ENCODE measurements at regions not wholly inside any gene's neighbourhood (a gene's known extent, or its start where the extent isn't known, plus 50 kb on each side); places are given as distances from the start of the nearest gene placed in this dataset.

DNA sequence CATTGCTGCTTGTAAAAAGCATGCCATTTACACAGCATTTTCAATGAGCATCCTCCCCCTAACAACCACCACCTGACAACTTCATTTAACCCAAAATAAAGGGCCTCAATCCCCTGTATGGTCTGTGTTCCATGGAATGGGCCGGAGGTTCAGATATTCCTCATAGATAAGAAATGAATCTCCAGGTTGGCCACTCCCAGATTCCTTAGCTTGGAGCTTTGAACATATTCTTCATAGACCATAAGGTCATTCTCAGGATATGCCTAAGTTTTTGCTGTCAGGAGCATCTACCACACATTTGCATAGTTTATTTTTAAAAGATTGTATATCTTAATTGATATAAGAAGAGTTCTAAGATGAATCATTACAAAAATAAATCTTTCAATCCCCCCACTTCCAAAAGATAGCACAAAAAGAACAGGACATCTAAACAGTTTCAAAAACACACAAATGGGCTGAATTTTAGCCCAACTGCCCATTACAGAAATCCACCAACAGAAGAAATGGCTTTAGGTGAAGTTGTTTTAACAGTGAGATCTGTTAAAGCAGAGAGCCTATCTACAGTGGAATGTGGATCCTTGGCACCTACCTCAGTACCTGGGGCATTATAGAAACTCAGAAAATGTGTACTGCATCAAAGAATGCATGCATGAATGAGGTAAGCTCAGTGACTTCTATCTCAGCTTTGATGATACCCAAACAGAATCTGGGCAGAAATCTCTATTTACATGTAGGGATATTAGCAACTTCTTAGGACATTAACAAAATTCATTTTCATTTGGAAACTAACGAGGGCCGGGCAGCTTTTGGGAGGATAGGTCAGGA lies 179.8 kb downstream of the SEC61B start:
- DNase-seq: no peak

DNA sequence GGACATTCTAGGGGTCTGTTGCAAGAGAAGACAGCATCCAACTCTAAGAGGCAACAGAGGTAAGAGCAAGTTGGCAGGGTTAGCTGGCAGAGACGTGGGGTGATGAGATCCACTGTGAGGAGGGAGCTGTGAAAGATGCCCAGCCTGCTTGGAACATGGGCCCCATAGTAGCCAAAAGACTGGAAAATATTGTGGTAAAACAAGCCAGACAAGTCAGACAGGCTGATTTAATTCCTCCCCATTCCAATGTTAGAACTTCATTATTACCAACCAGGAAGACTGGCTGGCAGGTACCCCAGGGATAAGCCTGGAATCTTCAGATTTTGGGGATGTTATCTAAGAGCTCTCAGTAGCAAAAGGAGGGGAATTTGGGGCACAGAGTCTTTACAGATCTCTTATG lies 181.3 kb downstream of the SEC61B start:
- DNase-seq: no peak

DNA sequence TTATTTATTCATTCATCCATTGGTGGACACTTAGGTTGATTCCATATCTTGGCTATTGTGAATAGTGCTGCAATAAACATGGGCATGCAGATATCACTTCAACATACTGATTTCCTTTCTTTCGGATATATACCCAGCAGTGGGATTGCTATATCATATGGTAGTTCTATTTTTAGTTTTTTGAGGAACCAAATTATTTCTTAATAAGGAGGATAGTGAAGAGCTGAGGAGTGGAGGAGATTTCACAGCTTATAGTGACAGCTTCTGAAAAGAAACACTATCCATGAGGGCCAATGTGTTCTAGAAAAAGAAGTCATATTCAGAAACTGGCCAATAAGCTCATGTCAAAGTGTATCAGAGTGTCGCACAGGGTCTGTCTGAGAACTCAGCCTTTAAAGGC lies 183.3 kb downstream of the SEC61B start:
- no peak for DNase-seq

DNA sequence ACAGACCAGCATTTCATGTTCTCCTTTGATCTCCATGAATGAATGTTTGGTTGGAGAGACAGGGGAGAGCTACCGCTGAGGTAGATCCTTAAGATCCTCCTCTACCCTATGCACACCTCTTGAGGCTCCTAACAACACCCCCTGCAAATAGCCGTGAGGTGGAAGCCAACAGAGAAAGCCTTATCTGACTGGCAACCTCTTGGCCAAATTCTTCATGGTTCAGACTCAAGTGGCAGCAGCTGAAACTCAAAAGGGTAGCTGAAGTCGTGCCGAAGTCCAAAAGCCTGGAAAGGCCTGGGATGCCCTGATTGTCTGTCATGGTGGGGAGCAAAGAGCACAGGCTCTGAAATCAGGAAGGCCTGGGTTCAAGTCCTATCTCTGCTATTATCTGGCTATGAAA lies 184.9 kb downstream of the SEC61B start:
- no peak for DNase-seq

DNA sequence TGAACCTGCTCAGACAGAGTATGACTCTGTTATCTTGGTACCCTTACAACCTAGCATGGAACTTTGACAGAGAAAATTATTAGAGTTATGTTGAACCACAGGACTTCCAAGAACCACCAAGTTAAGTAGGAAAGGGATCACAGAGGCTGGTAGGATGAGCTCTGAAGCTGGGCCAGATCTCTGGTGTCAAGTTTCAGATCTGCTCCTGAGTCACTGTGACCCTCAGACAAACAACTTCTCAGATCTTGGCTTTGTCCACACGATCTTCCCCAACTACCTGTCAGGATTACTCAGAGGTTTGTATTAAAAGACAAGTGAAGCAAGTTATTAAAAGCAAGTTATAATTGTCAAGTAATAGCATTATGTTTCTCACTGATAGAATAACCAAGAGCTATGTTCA lies 189.0 kb downstream of the SEC61B start:
- no peak for DNase-seq

DNA sequence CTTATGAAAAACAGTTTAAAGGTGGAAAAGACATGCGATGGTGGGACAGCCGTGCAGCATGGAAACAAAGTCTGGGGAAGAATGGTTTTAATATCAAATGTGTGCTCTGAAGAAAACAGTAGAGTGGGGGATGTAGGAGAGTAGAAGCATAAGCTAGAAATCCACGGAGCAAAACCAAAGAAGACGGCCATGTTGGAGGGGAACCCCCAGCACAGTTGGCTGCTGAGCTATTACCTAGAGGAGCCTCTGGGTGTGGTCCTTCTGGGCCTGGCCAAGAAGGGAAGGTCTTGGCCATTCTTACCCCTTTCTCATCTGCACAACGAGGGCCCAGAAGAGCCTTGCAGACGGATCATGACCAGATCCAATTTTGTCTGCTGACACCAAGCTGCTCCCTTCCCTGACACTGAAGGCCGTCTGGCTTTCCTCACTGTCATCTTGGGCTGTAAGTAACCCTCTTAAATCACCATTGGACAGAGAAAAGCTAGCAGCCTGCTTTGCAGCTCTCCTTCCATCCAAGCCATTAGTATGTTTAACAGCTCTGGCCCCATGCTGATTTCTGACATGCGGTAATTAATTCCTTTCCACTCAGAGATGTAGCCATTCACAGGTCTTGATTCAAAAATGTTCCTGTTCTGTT lies 189.5 kb downstream of the SEC61B start:
- DNase-seq: no peak

DNA sequence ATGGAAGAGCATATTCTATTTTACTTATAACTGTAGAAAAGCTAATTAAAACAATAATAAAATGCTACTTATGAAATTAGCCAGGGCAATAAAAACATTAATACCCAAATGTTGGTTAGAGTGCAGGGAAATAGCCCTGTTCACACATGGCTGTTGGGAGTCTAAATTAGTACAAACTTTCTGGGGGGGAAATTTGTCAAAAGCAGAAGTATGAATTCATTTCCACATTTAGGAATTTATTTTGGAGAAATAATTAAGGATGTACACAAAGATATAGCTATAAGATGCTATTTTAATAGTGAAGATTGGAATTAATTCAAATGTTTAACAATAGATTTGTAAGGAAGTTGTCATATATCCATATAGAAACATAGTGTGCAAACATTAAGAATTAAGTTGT lies 190.5 kb downstream of the SEC61B start:
- DNase-seq: no peak

DNA sequence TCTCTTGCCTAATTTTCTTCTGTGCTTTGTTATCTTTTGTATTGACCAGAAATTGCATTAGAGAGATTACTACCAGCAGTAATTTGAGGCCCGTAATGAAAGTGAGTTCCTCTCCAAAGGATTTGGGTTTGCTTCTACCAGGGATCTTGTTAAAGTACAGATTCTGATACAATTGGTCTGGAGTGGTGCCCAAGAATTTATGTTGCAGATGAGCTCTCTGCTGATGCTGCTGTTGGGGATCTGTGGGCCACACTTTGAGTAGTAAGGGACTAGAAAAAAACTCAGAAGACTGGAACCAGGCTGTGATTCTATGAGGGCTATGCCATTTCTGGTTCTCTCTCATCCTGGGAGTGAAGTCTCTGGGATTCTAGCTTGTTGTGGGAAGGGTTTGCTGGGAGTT lies 192.2 kb downstream of the SEC61B start:
- no peak for DNase-seq

DNA sequence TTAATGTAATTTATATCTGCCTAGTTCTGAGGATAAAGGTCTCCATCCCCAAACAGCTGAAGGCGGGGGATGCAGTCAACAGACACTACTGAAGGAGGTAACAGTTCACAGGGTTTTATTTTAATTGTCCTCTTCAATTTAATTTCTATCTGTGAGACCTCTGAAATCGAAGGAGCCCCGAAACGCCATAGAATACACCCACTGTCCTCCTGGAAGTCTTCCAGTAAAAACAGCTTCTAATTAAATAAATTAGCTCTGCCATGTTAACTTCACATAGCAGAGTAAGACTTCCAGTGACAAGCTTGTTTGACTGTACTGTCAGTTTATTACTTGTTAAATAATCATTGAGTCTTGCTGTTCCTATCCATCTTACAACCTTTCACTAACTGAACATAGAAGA lies 193.5 kb downstream of the SEC61B start:
- DNase-seq: no peak

DNA sequence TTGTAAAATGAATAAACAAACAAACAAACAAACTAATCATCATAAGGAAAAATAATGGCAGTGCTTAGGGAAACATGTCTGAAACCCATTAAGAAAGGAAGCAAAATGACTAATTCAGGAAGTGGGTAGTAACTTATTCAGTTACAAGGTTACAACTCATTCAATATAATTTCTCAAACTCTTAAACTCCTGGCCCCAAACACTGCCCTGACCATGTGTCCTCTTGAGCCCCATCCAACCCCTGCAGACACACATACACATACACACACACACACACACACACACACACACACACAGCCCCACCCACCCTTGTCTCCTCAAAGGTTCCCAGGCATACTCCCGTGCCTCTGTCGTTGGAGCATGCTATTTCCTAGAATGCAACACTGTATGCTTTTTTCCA lies 193.9 kb downstream of the SEC61B start:
- no peak for DNase-seq

DNA sequence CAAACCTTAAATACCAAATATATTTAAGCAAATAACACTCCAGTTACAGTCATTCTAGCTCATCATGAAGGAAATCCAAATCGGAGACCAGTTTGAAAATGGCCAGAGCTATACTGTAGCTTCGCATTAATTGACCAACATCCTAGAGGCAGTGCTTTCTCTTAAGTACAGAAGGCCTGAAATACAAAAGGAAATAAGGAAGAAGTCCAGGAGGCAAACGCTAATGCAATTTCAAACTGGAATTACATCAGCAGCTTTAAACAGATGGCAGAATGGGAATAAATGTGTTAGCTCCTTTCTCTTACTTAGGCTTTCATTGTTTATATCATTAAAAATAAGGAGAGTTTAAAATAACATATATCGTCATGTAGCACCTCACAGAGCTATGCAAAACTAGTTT lies 197.0 kb downstream of the SEC61B start:
- DNase-seq: no peak

DNA sequence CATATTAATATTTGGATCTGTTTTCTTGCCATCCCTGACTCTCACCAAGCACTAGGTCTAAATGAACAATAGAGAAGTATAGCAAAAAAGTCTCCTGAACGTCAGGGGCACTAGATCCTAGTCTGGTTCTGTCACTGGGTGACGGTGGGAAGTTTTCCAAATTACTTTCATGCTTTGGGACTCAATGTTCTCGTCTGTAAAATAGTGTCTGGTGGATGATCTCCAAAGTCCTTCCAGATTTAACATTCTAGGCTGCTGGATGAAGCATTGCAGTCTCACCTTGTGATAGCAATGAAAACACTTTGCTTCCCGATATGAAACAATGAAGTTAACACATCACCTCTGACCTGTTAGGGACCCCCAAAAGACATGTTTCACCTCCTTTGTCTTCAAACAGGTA lies 199.3 kb downstream of the SEC61B start:
- no peak for DNase-seq

DNA sequence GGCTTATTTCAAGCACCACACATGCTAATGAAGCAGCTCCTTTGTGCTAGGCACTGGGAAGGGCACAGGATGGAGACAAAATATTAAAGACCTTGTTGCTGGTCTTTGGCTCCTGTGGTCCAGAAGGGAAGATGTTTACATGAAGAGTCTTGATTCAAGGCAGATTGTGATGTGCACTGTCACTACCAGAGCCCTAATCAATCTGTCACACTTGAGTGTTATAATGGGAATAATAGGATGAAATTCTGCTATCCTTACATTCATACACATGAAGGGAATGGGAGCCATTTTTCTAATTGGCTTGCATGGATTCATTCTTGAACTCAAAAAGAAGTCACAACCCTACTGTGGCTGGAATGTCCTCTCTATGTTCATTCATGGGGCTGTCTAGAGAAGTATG lies 203.0 kb downstream of the SEC61B start:
- DNase-seq: no peak

DNA sequence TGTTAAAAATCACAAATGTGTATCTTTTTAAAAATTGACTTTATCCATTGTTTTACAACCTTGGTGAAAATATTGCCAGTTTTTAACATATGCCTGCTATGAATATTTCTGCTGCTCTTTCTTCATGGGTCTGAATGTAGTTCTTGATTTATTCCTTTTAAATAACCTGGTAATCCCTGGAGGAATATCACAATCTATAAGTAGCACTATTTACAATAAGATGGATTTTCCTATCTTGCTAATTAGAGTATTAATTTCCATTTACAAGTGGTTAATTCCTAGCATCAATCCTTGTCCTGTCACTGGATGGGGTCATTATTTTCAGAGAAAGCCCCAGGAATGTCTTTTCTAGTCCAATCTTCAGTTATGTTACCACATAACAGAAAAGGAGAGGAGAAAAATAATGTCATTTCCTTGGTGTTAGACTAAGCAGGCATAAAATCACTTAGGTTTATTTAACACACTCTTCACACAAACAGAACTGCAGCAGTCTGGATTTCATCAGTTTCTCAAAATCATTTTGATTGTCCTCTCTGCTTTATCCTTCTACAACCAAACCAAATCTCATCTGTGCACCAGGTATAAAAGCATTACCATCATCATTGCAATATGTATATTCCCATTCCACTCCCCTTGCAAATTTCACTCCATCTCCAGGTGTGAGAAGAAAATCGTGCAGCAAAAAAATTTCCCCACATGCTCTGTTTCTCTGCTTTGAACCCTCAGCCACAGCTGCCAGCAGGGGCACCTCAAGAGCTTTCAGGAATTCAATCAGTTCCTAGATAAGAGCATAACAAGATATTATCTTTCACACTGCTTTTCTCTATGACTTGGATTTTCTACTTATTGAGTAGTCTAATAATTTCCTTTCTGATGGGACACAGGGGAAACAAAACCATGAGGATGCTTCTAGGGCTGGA lies 204.1 kb downstream of the SEC61B start:
- DNase-seq: no peak

DNA sequence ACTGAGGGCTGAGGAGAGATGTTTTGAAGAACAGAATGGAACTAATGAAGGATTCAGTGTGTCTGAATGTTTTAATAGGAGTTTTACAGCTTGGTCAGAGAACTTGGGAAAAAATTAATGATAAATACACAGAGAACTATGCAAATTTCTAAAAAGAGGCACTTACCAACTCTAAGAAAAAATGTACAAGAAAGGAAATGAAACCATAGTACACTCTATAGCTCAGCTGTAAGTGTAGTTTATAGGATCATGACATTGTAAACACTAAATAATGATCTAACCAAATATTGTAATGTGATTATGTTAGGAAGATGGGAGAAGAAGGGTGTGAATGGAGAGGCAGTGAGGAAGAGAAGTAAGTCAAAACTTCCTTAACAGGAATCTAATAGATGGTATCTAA lies 205.2 kb downstream of the SEC61B start:
- DNase-seq: no peak

DNA sequence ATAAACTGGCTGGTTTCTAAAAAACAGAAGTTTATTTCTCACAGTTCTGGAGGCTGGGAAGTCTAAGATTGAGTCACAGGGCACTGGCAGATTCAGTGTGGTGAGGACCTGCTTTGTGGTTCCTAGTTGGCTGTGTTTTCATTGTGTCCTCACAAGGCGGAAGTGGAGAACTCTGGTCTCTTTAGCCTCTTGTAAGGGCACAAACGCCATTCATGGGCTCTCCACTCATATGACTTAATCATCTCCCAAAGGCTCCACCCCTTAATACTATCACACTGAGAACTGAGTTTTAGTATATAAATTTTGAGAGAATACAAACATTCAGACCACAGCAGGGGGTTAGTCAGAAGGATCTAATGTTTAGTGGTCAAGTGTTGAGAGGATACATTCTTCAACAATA lies 208.2 kb downstream of the SEC61B start:
- DNase-seq: no peak

DNA sequence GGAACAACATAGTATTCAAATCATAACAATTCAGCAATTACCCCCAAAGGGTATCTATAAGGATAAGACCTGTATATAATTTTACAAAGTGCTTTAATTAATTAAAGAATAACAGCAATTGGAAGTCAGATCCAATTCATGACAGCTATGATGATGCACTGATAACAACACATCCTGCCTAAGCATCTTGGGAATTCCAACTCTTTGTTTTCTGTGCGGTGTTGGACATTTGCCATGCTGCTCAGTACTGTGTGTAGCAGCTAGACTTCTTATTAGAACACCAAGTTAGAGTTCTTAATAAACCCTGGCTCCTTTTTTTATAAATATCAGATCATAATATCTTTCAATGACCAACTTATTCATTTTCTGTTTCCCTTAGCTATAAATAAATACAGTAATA lies 209.0 kb downstream of the SEC61B start:
- DNase-seq: no peak

DNA sequence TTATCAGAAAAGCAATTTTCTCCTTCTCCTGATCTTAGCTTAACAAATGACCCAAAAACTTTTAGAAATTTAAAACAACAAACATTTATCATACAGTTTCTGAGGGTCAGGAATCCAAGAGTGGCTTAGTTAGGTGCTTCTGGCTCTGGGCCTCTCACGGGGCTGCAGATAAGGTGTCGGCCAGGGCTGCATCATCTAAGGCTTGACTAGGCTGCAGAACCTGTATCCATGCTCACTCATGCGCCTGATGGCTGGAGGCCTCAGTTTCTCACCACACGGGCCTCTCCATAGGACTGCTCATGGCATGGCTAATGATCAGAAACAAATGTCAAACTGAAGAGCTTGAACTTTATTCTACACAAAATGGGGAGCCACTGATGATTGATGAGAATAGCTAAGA lies 210.0 kb downstream of the SEC61B start:
- DNase-seq: no peak

DNA sequence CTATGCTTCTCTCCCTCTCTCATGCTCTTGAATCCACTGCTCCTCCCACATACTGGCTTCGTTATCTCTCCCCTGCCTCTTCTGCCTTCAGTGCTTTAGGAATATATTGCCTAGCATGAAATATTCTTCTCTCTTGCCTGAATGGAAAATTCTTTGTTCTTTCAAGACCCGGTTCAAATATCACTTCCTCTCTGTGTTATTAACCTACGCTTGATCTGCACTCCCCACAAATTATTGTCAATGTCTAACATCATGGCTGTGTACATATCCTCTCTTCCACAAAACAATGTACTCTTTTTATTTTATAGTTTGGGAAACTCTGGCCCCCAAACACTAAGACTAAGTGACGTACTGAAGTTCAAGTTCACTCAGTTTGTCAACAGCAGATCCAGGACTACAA lies 211.0 kb downstream of the SEC61B start:
- no peak for DNase-seq

DNA sequence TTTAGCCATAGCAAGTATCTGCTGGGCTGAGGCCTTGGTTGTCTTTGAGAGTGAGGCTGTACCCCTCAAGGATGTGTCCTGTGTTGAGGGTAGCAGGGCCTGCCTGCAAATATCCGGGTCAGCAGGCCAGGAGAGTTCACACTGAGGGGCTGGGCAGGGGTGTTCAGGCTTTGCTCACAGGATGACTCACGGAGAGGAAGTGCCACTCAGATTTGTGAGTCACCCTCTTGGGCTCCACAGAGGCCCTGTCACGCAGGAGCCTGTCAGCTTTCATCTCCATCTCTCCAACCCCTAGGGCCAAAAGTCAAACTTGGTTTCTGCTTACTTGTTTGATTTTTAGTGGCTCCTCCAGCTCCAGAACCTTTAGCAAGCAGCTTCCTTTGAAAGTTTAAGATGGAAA lies 211.5 kb downstream of the SEC61B start:
- no peak for DNase-seq

DNA sequence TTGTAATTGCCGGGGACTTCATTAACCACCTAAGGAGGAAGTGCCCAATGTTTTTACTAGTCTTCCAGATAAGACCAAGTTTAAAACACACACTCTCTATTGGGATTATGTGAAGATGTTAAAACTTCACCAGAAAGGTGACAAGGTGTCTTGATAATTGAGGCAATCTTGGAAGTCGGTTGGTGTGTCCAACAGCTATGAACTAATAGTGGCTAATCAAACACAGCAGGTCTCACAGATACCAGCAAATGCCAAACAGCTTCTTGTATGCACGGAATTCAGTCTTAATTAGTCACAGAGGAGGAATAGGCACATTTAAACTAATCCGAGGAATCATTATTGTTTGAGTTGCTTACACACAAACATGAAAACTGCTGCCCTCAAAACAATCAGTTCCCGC lies 214.5 kb downstream of the SEC61B start:
- no peak for DNase-seq

DNA sequence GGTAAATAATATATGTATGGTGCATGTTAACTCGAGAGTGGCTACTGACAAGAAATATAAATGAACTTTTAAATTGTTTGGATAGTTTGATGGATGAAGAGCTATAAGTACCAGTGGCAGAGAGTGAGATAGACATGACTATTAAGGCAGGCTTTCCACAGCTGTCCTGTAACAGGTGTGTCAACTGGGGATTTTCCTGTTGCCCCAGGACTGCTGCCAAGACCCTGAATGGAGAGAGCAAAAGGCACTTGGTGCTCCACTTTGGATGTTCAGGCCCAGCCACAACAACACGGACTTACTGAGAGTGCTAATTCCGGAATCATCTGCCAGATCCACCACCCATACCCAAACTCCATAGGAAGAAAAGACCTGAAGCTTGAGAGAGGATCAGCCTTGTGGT lies 215.1 kb downstream of the SEC61B start:
- DNase-seq: no peak

DNA sequence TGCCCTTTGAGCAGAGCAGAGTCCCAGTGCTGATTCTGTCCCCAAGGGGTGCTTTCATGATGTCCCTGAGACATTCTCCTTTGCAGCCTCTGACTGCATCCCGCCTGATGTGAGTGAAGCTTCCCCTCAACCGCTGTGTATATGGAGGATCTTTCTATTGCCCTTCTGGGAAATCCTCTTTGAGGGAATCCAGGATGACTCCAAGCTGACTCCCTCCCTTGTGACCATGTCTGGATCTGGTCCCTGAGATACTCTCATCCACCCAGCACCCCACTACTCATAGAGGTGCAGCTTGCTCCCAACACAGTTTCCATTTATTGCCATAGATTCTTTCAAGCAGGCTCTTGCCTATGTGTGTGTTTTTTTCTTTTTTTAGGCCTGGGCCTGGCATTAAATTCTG lies 216.5 kb downstream of the SEC61B start:
- no peak for DNase-seq

DNA sequence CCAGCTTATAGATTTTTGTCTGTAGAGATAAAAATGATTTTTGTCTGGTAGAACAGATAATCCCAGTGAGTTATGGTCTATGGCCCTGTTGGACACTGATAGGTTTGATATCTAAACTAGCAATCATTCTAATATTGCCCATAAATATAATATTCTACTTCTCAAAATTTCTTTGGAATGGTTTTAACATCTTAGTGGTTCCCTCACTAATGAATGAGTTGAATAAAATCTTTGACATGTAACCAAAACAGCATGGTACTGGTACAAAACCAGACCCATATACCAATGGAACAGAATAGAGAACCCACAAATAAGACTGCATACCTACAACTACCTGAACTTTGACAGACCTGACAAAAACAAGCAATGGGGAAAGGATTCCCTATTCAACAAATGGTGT lies 219.7 kb downstream of the SEC61B start:
- DNase-seq: no peak
